Ishikawa (cell line): ENCODE measurements at regions not wholly inside any gene's neighbourhood (a gene's known extent, or its start where the extent isn't known, plus 50 kb on each side); places are given as distances from the start of the nearest gene placed in this dataset.

Experiments used
- CEBPB ChIP-seq: IDR thresholded peaks from 2 replicates; pipeline ENCODE4 v1.6.1; 2012
- CREB1 ChIP-seq: IDR thresholded peaks from 2 replicates; pipeline ENCODE4 v1.6.1; 2012; ENCODE audit warnings: low read depth
- EGR1 ChIP-seq: IDR thresholded peaks from 2 replicates; pipeline ENCODE4 v1.6.1; 2012
- EP300 ChIP-seq: IDR thresholded peaks from 2 replicates; pipeline ENCODE4 v1.6.1; 2012; ENCODE audit warnings: borderline replicate concordance
- FOXM1 ChIP-seq: IDR thresholded peaks from 2 replicates; pipeline ENCODE4 v1.6.1; 2012; ENCODE audit warnings: low read depth, borderline replicate concordance
- NFIC ChIP-seq: IDR thresholded peaks from 2 replicates; pipeline ENCODE4 v1.6.1; 2012
- RAD21 ChIP-seq: IDR thresholded peaks from 2 replicates; pipeline ENCODE4 v1.6.1; 2012; ENCODE audit warnings: low read depth
- REST ChIP-seq: IDR thresholded peaks from 2 replicates; pipeline ENCODE4 v1.6.1; 2012; ENCODE audit warnings: low read depth, mild to moderate bottlenecking
- TAF1 ChIP-seq: IDR thresholded peaks from 2 replicates; pipeline ENCODE4 v1.6.1; 2012; ENCODE audit warnings: low read depth, mild to moderate bottlenecking
- TCF12 ChIP-seq: IDR thresholded peaks from 2 replicates; pipeline ENCODE4 v1.6.1; 2012; ENCODE audit warnings: low read depth
- TEAD4 ChIP-seq: IDR thresholded peaks from 2 replicates; pipeline ENCODE4 v1.6.1; 2012
- USF1 ChIP-seq: IDR thresholded peaks from 2 replicates; pipeline ENCODE4 v1.6.1; 2012
- ZBTB7A ChIP-seq: IDR thresholded peaks from 2 replicates; pipeline ENCODE4 v1.6.1; 2012; ENCODE audit warnings: low read depth

- no peak for TF ChIP-seq EGR1
These were observed 68.5 kb upstream of the NAA35 start for GRCh38 chr9:85872463-85872862.

- TF ChIP-seq USF1 (no peak), NFIC (no peak), ZBTB7A (no peak), REST (no peak), TAF1 (no peak), TEAD4 (no peak), FOXM1 (no peak), EGR1 (no peak), CEBPB (no peak)
These were observed 64.3 kb upstream of the NAA35 start for GRCh38 chr9:85876628-85877027.

GRCh38 chr9:85884256-85884655 lies 56.7 kb upstream of the NAA35 start:
- no peak for TF ChIP-seq RAD21

GRCh38 chr9:85890962-85891361 lies 50.0 kb upstream of the NAA35 start:
- no peak for TF ChIP-seq EGR1
- TF ChIP-seq TAF1, result no peak
- no peak for TF ChIP-seq CREB1
- TF ChIP-seq USF1, result no peak
- no peak for TF ChIP-seq FOXM1
- TF ChIP-seq TCF12, result no peak
- TF ChIP-seq EP300, result no peak
